ENCODE measurements at regions not wholly inside any gene's neighbourhood (a gene's known extent, or its start where the extent isn't known, plus 50 kb on each side); places are given as distances from the start of the nearest gene placed in this dataset.

DNA sequence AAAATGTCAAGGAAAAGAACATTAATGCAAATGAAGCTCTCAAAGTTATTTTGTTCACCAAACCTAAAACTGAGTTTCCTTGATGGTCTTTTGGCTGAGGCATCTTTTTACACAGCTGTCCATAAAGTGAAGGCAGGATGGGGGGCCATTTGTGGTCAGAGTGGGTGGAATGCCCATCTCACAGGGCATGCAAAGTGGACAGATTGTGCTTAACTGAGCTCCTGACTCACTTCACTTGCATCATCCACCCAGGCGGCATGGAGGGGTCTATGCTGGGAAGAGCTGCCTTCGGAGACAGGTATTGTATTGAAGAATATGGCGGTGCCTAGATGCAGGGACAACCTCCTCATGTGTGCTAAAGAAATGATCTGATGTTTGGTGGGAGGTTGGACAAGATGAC is 905.3 kb downstream of the KCNMA1 start:
- DNase-seq = no peak

DNA sequence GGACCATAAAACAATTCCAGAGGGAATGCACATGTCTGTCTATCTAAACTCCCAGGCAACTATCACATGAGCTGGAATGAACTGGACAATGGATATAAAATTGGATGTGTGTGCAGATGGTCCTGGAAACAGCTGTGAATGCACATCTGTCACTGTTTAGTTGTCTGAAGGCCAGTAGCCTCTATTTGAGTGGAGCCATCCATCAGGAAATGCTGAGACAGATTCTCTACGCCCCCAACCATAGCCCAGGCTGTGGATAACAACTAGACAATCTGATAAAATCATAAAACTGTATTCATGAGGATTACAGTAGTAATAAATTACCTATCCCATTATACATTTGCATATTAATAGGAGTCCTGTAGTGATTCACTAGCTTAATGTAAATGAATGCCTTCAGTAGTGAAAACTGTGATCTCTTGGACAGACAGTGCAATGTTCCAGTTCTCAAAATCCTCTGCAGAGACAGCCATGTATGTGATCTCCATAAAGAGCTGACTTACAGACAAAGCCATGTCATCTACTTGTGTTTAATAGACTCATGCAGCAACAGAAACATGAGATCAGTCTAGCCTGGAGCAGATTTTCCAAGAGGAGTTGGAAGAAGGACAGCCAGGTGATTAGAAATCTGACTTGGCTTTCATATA is 907.6 kb downstream of the KCNMA1 start:
- no peak for DNase-seq

DNA sequence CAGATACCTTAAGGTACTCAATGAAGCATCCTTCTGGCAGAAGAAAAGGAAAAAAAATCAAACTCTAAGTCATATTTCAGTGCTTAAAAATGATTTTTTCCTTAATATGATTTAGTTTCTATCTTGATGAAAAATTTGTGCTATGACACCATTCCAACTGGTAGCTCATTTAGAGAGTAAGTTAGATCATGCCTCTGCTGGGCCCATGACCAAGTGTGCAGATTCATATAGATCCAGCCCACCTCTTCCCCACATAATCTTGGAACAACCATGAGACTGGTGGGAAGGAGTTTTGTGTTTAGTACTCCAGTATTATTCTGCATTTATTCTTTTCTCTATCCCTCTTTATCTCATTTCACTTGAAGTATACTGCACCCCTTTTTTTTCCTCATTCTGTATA is 908.3 kb downstream of the KCNMA1 start:
- DNase-seq = no peak

DNA sequence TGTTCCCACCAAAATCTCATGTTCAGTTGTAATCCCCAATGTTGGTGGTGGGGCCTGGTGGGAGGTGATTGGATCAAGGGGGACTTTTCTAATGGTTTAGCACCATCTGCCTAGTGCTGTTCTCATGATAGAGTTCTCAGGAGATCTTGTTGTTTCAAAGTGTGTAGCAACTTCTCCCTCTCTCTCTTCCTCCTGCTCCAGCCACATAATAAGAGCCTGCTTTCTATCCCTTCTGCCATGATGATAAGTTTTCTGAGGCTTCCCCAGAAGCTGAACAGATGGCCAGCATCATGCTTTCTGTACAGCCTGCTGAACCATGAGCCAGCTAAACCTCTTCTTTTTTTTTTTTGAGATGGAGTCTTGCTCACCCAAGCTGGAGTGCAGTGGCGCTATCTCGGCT is 910.6 kb downstream of the KCNMA1 start:
- no peak for DNase-seq

DNA sequence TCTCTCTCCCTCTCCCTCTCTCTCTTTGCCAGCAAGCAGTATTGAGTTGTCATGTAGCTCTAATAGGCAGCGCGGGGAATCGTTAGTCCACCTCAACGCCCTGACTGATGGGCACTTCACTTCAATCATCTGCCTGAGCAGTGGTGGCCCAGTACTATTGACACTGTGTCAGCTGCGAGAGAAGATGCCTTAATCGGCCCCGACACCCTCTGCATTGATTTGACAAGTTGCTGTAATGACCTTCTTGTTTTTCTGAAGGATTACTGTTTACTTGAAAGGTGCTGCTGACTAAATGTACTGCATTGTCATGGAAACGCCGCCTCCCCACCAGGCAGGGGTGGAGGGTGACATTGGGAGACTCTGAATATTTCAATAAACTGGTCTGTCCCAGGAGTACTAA is 913.8 kb downstream of the KCNMA1 start:
- no peak for DNase-seq

DNA sequence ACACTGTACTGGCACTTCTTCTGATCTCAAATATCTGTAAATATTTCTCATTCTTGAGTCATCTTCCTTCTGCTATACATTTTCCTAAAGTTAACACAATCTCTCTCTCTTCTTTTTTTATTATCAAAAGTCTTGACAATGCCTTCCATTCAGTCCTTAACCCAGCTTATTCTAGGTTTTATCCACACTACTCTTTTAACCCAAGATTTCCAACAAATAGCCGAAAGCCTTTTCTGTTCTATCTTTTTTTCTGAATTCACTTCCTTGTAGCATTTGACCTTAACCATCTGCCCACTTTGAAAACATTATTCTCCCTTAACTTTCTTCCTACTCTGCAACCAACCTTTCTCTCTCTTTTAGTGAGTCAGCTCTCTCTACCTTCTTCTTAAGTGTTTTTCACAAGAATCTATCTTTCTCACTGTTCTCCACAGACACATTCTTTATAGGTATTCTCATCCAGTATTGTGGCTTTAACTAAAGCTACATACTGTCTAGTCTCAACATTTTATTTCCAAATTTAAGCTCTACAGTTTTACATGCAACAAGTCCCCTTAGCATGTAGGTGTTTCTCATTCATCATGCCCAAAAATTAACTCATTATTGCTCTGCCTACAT is 915.6 kb downstream of the KCNMA1 start:
- DNase-seq = no peak

DNA sequence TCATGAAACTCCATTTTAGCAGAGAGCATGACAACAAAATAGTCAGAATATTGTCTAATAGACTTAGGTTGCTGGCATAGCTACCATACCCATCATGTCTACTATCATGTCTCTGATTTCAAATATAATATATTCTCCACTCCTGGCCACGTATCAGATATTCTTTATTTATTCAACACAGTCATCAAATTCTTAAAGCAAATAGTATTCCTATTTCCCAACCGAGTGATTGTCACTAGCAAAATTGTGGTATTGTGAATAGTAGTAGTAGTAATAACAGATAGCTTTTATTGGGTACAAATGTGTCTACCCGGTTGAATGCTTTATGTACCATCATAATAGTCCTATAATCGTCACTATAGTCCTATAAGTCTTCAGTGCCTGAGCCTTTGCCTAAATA is 918.6 kb downstream of the KCNMA1 start:
- DNase-seq = no peak

DNA sequence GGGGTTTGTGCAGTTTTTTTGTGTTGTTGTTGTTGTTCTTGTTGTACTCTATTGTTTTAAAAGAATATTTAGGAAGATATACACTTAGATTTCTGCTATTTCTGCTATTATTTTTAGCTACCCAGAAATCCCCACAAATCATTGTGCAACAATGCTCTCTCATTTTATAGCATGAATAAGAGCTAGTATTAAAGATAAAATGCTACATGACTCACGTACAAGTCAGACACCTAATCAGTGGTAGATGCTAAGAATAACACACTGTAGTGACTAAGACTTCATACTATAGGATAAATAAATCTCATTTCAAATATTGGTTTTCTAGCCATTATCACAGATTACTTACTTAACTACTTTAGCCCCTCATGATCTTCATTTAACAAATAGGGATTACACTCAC is 920.5 kb downstream of the KCNMA1 start:
- no peak for DNase-seq

DNA sequence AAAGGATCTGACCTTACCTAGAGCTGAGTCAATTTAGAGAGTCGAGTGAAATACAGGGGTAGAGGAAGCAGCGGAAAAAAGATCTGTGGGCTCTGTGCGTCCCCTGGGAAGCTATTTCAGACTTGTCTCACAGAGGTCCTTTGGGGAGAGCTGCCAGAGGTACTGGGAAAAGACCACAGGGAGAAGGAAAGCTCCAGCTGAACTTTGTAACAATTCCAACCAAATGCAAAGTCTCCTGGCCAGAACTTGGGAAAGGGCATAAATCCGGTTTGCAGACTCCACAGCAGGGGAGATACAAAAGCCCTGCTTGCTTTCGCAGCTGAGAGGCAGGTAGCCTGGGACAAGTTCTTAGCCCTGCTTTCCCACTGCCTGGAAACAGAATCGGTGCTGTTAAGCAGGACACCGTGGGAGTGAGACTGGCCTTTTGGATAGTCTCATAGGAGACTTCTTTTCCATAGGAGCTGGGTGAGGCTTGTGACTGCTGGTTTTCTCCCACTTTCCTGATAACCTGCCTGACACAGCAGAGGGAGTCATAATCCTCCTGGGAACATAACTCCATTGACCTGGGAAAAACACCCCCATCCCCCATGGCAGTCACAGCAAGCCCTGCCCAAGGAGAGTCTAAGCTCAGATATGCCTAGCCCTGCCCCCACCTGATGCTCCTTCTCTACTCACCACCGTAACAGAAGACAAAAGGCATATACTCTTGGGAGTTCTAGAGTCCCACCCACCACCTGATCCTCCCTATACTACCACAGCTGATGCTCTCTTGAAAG is 926.2 kb downstream of the KCNMA1 start:
- no peak for DNase-seq

DNA sequence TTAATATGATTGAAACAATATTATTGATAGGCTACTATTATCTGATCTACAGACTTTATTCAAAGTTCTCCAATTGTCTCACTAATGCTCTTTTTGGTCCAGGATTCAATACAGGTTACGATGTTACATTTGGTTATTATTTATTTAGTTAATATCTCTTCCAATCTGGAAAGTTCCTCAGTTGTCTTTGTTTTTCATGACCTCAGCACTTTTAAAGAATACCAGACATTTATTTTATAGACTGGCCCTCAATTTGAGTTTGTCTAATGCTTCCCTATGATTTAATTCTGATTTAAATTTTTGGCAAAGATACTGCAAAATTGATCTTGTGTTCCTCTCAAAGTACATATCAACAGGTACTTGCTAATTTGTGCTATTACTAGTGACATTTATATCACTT is 937.4 kb downstream of the KCNMA1 start:
- DNase-seq = no peak

DNA sequence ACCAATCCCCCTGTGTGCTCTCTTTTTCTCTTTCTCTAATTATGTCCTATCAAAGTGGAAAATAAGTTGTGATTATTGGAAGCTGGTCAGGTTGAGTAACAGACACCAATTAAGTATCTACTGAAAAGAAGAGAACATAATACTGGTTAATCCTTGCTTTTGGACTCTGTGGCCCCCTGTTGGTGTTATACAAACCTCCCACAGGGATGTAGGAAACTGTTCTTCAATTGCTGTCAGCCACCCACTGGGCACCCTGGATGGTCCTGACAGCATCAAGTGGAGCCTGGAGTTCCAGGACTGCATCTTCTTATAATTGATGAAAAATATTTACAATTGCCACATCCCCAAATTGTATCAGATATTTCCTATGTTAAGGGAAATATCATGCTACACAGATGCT is 939.7 kb downstream of the KCNMA1 start:
- DNase-seq = no peak

DNA sequence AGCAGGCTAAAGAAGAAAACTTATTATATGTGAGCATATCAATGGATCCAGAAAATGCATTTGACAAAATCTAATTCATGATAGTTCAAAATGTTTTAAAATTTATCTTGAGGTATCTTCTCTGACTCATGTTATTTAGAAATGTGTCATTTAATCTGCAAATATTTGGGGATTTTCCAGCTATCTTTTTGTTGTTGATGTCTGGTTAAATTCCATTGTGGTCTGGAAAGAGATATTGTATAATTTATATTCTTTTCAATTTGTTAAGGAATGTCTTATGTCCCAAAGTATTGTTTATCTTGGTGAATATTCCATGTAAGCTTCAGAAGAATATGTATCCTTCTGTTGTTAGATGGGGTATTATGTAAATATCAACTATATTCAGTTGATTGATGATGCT is 942.5 kb downstream of the KCNMA1 start:
- no peak for DNase-seq

DNA sequence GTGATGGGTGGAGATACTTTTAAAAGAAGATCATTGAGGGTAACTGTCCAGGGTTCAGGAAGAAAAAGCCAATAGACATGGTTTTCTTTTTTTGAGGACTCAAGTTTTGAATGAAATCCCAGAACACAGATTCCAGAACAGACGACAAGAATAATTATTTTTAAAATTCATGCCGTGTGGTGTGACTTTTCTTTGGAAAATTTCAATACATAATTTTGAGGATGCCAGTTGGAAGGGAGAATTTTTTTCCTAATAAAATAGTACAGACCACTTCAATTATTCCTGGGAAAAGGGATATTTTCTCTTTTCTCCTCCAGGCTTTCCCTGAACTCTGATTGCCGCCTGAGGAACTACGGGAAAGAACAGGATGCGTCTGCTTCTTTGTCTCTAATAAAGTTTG is 951.4 kb downstream of the KCNMA1 start:
- no peak for DNase-seq

DNA sequence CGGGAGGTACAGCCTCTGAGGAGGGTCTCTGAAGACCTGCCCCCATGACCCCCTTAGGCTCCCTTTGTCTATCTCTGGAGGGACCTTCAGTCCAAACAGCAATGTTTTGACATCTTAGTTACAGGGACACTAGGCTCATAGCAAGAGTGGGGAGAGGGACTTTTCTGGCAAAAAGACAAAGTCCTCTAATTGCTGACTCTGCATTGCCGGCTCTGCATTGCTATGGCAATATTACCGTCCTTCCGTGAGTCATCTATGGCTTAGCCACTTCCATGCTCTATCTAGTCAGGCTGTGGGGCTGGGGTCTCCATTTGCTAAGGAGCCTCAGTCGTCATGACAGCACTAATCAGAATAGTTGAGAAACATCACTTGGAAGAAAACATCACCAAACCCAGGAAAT is 952.6 kb downstream of the KCNMA1 start:
- DNase-seq = no peak

DNA sequence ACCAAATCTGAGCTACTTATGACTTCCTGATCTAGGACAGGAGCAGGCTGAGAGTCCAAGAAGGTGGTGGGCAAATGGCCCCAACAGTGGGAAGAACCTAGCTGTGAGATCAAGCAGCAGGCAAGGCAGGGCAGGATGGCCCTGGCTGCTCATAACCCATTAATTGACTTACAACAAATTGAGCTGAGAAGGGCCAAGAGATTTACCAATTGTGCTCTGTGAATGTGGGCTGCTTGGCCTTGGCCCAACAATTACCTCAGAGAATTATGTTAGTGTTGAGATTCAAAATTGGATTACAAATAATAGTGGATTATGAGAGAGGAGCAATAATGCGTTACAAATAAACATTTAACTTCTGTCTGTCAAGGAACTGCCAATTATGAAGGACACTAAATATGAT is 956.5 kb downstream of the KCNMA1 start:
- DNase-seq = no peak

DNA sequence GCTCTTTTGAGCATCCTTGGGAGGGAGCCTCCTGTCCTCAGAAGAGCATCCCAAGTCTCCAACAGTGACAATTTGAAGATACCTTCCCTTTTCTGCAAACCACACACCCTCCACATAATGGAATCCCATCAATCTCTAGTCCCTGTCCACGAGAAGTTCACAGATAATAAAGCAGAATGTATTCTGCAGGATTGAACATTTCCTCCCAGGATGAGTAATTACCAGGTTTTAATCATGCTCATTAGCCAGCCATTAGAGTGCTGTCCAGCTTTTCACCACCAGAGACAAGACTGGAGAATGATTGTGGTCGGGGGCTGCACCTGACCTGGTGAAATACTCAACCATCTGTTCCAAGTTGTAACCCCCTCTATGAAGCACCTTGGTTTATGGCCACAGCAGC is 958.6 kb downstream of the KCNMA1 start:
- no peak for DNase-seq

DNA sequence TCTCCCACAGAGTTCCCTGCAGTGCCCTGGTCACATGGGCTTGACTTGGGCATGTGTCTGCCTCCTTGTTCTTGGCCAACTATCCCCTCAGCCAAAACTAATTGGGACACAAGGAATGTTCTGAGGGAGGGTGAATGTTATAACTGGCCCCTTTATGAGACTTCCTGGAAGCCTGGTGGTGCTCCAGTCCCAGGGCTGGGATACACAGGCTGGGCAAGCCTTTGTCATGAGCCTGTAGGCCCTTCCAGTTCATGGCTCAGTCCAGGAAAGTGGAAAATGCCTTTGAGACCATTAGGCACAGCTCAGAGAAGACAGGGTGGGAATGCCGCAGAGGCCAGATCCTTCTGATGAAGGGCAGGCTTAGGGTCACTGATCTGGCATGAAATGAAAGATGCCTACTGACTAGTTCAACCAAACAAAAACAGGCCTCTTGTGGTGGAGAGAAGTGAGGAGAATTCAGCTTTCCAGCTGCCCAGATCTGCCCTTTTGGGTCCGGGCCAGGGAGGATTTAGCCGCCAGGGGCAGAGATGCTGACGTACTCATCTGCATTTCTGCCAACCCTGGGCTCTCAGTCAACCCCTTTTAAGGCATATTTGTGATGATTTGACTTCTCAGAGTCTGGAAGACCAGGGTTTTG is 961.5 kb downstream of the KCNMA1 start:
- no peak for DNase-seq

DNA sequence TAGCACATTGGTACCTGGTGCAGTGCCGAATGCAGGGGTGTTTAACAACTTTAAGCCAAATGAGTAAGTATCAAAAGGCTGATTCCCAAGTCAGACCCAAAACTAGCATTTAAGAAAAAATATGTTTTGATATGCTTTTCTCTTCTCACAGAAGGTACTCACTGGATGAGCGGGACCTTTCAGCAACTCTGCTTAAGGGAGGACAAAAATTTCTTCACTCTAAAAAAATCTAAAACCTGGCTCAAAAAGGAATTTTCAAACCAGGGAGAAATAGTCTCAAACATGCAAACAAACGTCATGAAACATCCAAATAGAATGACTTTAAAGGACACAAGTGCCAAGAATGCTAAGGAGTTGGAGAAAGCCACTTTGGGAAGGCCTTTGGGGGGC is 962.1 kb downstream of the KCNMA1 start:
- no peak for DNase-seq

DNA sequence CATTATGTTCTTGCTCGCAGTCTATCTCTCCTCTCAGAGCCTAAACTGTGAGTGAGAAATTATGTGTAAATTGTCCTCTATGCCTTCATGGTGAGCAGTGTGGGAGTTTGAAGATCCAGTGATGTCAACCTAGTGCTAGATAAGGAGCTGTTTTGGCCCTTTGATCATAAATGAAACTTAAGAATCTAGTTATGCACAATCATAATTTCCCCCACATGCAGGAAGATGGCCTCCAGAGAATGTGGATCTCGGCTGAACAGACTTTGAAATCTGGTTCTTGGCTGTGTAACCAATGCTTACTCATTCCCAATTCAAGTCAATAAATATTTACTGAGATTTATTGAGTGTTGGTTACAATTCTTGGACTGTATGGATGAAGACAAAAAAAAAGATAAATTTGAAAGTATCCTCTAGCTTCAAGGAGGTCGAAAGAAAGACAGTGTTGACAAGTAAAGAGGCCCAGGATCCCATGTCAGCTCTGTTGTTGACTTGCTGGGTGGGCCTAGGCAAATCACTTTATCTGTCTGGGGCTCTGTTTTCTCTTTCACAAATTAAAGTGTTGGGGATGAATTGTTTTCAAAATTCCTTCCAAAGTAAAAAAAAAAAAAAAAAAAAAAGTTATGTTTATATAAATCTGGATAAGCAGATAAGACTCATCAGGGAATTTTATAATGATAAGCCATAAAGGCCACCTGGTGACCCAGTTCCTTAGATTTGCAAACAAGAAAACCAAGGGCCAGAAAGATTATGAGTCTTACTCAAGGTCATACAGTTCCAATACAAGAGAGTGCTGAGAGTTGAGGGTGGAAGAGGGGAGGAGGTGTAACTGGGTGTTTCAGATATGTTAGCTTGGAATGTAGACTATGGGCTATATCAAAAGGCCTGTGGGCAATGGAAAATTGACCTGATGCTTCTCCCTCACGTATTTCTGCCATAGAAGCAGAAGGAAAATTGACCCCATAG is 969.9 kb downstream of the KCNMA1 start:
- no peak for DNase-seq

DNA sequence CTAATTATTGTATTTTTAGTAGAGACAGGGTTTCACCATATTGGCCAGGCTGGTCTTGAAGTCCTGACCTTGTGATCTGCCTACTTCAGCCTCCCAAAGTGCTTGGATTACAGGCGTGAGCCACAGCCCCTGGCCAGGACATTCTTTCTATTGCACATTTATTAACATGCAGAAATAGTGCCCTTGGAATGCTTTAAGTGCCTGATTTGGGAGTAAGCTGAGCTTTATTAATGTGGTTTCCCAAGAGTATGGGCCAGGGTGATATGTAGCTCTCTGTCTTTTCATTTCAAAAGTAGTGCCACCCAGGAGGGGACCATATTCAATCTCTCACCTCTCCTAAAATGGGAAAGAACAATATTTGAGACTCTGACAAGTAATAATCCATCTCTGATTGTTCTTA is 970.7 kb downstream of the KCNMA1 start:
- no peak for DNase-seq

DNA sequence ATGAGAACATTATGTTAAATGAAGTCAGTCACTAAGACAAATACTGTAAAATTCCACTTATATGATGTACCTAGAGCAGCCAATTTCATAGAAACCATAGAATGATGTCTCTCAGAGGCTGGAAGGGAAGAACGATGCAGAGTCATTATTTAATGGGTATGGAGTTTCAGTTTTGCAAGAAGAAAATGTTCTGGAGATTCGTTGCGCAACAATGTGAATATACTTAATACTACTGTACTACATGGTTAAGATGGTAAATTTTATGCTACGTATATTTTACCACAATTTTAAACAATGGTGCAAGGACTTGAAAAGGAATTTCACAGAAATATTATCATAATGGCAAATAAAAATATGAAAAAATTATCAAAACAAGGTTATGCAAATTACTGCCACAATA is 972.6 kb downstream of the KCNMA1 start:
- DNase-seq = no peak

DNA sequence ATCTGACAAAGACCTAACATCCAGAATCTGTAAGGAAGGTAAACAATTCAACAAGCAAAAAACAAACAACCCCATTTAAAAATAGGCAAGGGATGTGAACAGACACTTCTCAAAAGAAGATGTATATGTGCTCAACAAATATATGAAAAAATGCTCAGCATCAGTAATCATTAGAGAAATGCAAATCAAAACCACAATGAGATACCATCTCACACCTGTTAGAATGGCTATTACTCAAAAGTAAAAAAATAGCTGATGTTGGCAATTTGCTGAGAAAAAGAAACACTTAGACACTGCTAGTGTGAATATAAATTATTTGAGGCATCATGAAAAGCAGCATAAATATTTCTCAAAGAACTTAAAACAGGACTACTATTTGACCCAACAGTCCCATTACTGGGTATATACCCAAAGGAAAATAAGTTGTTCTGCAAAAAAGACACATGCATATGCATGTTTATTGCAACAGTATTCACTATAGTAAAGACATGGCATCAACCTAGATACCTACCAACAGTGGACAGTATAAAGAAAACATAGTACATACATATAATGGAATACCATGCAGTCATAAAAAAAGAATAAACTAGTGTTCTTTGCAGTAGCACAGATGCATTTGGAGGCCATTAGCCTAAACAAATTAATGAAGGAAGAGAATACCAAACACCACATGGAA is 980.1 kb downstream of the KCNMA1 start:
- DNase-seq = no peak
